ENCODE measurements at regions not wholly inside any gene's neighbourhood (a gene's known extent, or its start where the extent isn't known, plus 50 kb on each side); places are given as distances from the start of the nearest gene placed in this dataset.

- DNase-seq (ENCODE audit: low read depth): no peak
- TF ChIP-seq CTCF (IDR thresholded peaks at IDR 0.05; ENCODE audit: control insufficient read depth, extremely low read depth, insufficient read depth): no peak
- no peak overlapping the region for H3K4me3 ChIP-seq (ENCODE audit: low read depth, low read length)
These were observed 157.5 kb upstream of the FHL2 start for GRCh38 chr2:105556366-105556765.

GRCh38 chr2:105554235-105554634, 155.4 kb upstream of the FHL2 start:
- no peak for TF ChIP-seq CTCF (IDR thresholded peaks at IDR 0.05; ENCODE audit: control insufficient read depth, extremely low read depth, insufficient read depth)
- H3K4me3 ChIP-seq (ENCODE audit: low read depth, low read length): no peak overlapping the region
- DNase-seq (ENCODE audit: low read depth): no peak

- DNase-seq (ENCODE audit: low read depth): no peak
- H3K4me3 ChIP-seq (ENCODE audit: low read depth, low read length): no peak overlapping the region
- TF ChIP-seq CTCF (IDR thresholded peaks at IDR 0.05; ENCODE audit: control insufficient read depth, extremely low read depth, insufficient read depth): no peak
These were observed 154.8 kb upstream of the FHL2 start for GRCh38 chr2:105553538-105554196.

- no peak for TF ChIP-seq CTCF (IDR thresholded peaks at IDR 0.05; ENCODE audit: control insufficient read depth, extremely low read depth, insufficient read depth)
These were observed 147.8 kb upstream of the FHL2 start for GRCh38 chr2:105546628-105546974.

GRCh38 chr2:105545730-105546627, 147.1 kb upstream of the FHL2 start:
- DNase-seq (ENCODE audit: low read depth): no peak
- TF ChIP-seq CTCF (IDR thresholded peaks at IDR 0.05; ENCODE audit: control insufficient read depth, extremely low read depth, insufficient read depth): peak; percentile 75
- H3K4me3 ChIP-seq (ENCODE audit: low read depth, low read length): peak overlapping the region; percentile 27

More at GRCh38 chr2:105546628-105546974, 147.8 kb upstream of the FHL2 start:
- peak; percentile 72 for DNase-seq (ENCODE audit: low read depth)
- H3K4me3 ChIP-seq (ENCODE audit: low read depth, low read length): peak overlapping the region; percentile 27

GRCh38 chr2:105544591-105545377, 145.9 kb upstream of the FHL2 start:
- no peak for TF ChIP-seq CTCF (IDR thresholded peaks at IDR 0.05; ENCODE audit: control insufficient read depth, extremely low read depth, insufficient read depth)
- DNase-seq (ENCODE audit: low read depth): no peak

More at GRCh38 chr2:105544591-105545377, 145.9 kb upstream of the FHL2 start:
- no peak overlapping the region for H3K4me3 ChIP-seq (ENCODE audit: low read depth, low read length)

All from LNCaP clone FGC (cell line).